Spinal cord (tissue), 9 donors: ENCODE measurements at regions not wholly inside any gene's neighbourhood (a gene's known extent, or its start where the extent isn't known, plus 50 kb on each side); places are given as distances from the start of the nearest gene placed in this dataset.
"Not testable (repeated sequence)": the region's sequence is repeated elsewhere in the genome, so short reads cannot be mapped to it uniquely, and the experiment has no call there.

ENCODE experiments used
- DNase-seq, 6 donors: peaks; one replicate each; pipeline versions ENCODE4 v3.0.0 to v3.0.0-alpha.2; 2013 to 2015; ENCODE audit warnings: low spot score in 6 of 6, low read depth in 4 of 6
- H3K27ac ChIP-seq: one replicate; pipeline ENCODE4 v1.5.1; 2013; ENCODE audit warnings: low read depth, low read length, control low read depth
- H3K27me3 ChIP-seq: one replicate; pipeline ENCODE4 v1.6.1; 2013; ENCODE audit warnings: low read length; ENCODE audit not compliant: control insufficient read depth, insufficient read depth
- H3K36me3 ChIP-seq: one replicate; pipeline ENCODE4 v1.6.1; 2013; ENCODE audit warnings: low read length; ENCODE audit not compliant: control insufficient read depth, insufficient read depth
- H3K4me1 ChIP-seq: one replicate; pipeline ENCODE4 v1.6.1; 2013; ENCODE audit warnings: low read length; ENCODE audit not compliant: control insufficient read depth, insufficient read depth
- H3K4me3 ChIP-seq: one replicate; pipeline ENCODE4 v1.5.1; 2013; ENCODE audit warnings: low read depth, low read length, control low read depth
- H3K9me3 ChIP-seq: one replicate; pipeline ENCODE4 v1.6.1; 2013; ENCODE audit warnings: low read length; ENCODE audit not compliant: control insufficient read depth, insufficient read depth
- WGBS: methylation state at CpG from one replicate; pipeline ENCODE4 v1.1.5; 2013; ENCODE audit warnings: missing lambda C conversion rate; ENCODE audit not compliant: insufficient coverage; 5-methylcytosine and 5-hydroxymethylcytosine counted together
- donor health status: healthy.

GRCh38 chr4:120005527-120005926 is 61.1 kb downstream of the MAD2L1 start:
- H3K27me3 ChIP-seq: no peaks in the 10 kb centered on the region

GRCh38 chr4:120005076-120005475 is 61.6 kb downstream of the MAD2L1 start:
- Histone ChIP-seq H3K4me3 (no peak overlapping the region), H3K27me3 (no peaks in the 10 kb centered on the region), H3K36me3 (no peaks in the 10 kb centered on the region), H3K4me1 (no peaks in the 10 kb centered on the region), H3K27ac (no peak overlapping the region), H3K9me3 (no peaks in the 10 kb centered on the region)
- WGBS: no CpG with 5 or more reads among the region's 2 CpGs
- DNase-seq: no peak

More at GRCh38 chr4:120005527-120005926, 61.1 kb downstream of the MAD2L1 start:
- H3K4me1 ChIP-seq: no peaks in the 10 kb centered on the region
- no peak for DNase-seq
- no peak overlapping the region for H3K4me3 ChIP-seq
- H3K36me3 ChIP-seq: no peaks in the 10 kb centered on the region
- no peaks in the 10 kb centered on the region for H3K9me3 ChIP-seq
- H3K27ac ChIP-seq: no peak overlapping the region

GRCh38 chr4:120004054-120004453 is 62.6 kb downstream of the MAD2L1 start:
- Histone ChIP-seq H3K27me3 (no peaks in the 10 kb centered on the region), H3K4me3 (no peak overlapping the region), H3K36me3 (no peaks in the 10 kb centered on the region), H3K9me3 (no peaks in the 10 kb centered on the region), H3K4me1 (no peaks in the 10 kb centered on the region), H3K27ac (no peak overlapping the region)
- DNase-seq: no peak
- 96% methylated on average over 4 of the region's 4 CpGs for WGBS

- H3K36me3 ChIP-seq: no peaks in the 10 kb centered on the region
- DNase-seq: no peak
- no peak overlapping the region for H3K27ac ChIP-seq
- WGBS: no CpG with 5 or more reads among the region's 3 CpGs
- no peaks in the 10 kb centered on the region for H3K4me1 ChIP-seq
- H3K4me3 ChIP-seq: no peak overlapping the region
- H3K9me3 ChIP-seq: no peaks in the 10 kb centered on the region
- H3K27me3 ChIP-seq: no peaks in the 10 kb centered on the region
Observed at GRCh38 chr4:120003193-120003592, 63.5 kb downstream of the MAD2L1 start.

GRCh38 chr4:120001850-120002249 is 64.8 kb downstream of the MAD2L1 start:
- Histone ChIP-seq H3K4me3 (no peak overlapping the region), H3K9me3 (no peaks in the 10 kb centered on the region), H3K4me1 (no peaks in the 10 kb centered on the region), H3K27ac (no peak overlapping the region), H3K27me3 (no peaks in the 10 kb centered on the region), H3K36me3 (no peaks in the 10 kb centered on the region)
- DNase-seq: no peak
- 100% methylated on average over 1 of the region's 1 CpG for WGBS

GRCh38 chr4:120000591-120001296 is 65.9 kb downstream of the MAD2L1 start:
- Histone ChIP-seq H3K9me3 (no peaks in the 10 kb centered on the region), H3K4me3 (no peak overlapping the region), H3K27ac (no peak overlapping the region), H3K27me3 (no peaks in the 10 kb centered on the region), H3K36me3 (no peaks in the 10 kb centered on the region), H3K4me1 (no peaks in the 10 kb centered on the region)
- DNase-seq: peak in 3 of 6 donors; percentile 13 to 93 (median 14)
- WGBS: no CpG with 5 or more reads among the region's 6 CpGs

GRCh38 chr4:119996024-119996423 is 70.6 kb downstream of the MAD2L1 start:
- H3K27ac ChIP-seq, DNase-seq, H3K36me3 ChIP-seq, H3K4me3 ChIP-seq, H3K4me1 ChIP-seq, H3K27me3 ChIP-seq, H3K9me3 ChIP-seq: not testable (repeated sequence)
- WGBS: 97% methylated on average over 6 of the region's 10 CpGs

- Histone ChIP-seq H3K27ac (no peak overlapping the region), H3K36me3 (no peaks in the 10 kb centered on the region), H3K4me3 (no peak overlapping the region), H3K9me3 (no peaks in the 10 kb centered on the region), H3K27me3 (no peaks in the 10 kb centered on the region), H3K4me1 (no peaks in the 10 kb centered on the region)
- 60% methylated on average over 1 of the region's 2 CpGs for WGBS
- no peak for DNase-seq
Observed at GRCh38 chr4:119984996-119985395, 81.7 kb downstream of the MAD2L1 start.

- no peak overlapping the region for H3K4me3 ChIP-seq
- no peaks in the 10 kb centered on the region for H3K36me3 ChIP-seq
- no peak overlapping the region for H3K27ac ChIP-seq
- no peaks in the 10 kb centered on the region for H3K27me3 ChIP-seq
- H3K4me1 ChIP-seq: no peaks in the 10 kb centered on the region
- DNase-seq: no peak
- no peaks in the 10 kb centered on the region for H3K9me3 ChIP-seq
Observed at GRCh38 chr4:119982756-119983155, 83.9 kb downstream of the MAD2L1 start.

GRCh38 chr4:119980456-119980855 is 86.2 kb downstream of the MAD2L1 start:
- H3K36me3 ChIP-seq: no peaks in the 10 kb centered on the region
- H3K9me3 ChIP-seq: no peaks in the 10 kb centered on the region
- H3K4me1 ChIP-seq: no peaks in the 10 kb centered on the region
- no peak overlapping the region for H3K4me3 ChIP-seq
- no CpG with 5 or more reads among the region's 2 CpGs for WGBS
- H3K27me3 ChIP-seq: no peaks in the 10 kb centered on the region
- no peak for DNase-seq
- H3K27ac ChIP-seq: no peak overlapping the region
